Amniotic stem cell (primary cell): ENCODE measurements at regions not wholly inside any gene's neighbourhood (a gene's known extent, or its start where the extent isn't known, plus 50 kb on each side); places are given as distances from the start of the nearest gene placed in this dataset.

ENCODE experiments used
- DNase-seq: peaks from one replicate; lab custom pipeline; 2025; lab: John Stamatoyannopoulos, UW

DNA sequence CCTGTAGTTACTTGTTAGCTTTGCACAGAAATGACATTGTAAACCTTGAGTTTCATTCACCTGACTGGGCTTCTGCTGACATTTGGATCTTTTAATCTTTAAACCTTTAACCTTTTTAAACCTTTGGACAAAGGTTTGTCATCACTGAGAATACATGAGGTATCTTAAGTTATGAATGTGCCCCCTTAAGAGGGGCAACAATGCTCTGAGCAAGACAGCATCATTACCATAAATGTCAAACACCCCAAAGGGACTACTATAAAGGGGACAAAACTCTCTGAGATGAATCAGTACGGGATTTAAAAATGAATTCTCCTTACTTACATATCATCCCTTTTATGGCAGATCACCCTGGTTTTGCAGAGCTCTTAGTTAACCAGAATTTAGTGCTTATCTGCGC, 203.3 kb downstream of the COG6 start:
- DNase-seq: no peak

DNA sequence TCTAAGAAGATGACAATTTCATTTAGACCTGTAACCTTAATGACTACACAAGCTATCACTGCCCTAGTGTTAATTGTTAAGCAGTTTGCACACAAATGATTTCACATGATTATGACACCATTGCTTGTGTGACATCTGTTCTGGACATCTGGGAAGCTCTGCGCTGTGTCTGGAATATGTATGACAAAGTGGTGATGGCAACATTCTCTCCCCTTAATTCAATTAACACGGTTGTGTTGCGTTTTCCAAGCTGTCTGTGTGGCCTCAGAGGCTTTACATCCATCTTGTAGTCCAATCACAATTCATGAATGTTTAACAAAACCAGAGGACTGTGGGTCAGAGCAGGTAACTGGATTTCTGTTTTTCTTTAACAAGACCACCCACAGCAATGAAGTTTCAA, 204.4 kb downstream of the COG6 start:
- DNase-seq: no peak

DNA sequence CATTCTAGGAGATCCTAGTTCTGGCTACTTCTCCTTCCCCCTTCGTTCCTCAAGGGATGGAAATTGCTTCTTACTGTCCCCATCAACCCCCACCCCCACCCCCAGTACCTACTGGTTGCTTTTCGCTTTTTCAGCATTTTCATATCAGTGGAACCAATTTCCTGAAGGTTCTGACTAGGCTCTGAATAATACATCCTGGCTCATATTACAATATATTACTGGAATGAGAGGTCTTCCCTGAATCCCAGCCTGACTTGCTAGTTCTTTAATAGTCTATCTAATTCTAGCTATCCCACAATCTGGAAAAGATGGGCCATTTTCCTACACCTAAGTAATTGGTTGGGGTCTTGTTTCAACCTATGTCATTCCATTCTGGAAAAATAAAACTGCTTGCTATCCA, 207.4 kb downstream of the COG6 start:
- DNase-seq: no peak

DNA sequence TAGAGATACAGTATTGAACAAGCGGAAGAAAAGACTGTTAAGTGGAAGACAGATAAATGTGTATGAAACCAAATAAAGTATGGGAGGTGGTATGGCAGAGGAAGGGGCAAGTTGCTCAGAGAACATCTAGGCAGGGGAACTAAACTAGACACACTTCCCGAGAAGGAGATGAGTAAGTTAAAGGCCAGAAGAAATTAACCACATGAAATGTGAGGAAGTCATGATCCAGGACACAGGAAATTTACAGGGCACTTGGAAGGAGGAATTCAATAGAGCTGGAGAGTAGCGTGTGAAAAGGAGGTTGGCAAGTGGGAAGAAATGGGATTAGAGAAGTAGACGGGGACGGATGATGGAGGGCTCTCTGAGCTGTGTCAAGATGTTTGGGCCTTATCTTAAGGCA, 208.8 kb downstream of the COG6 start:
- DNase-seq: no peak

DNA sequence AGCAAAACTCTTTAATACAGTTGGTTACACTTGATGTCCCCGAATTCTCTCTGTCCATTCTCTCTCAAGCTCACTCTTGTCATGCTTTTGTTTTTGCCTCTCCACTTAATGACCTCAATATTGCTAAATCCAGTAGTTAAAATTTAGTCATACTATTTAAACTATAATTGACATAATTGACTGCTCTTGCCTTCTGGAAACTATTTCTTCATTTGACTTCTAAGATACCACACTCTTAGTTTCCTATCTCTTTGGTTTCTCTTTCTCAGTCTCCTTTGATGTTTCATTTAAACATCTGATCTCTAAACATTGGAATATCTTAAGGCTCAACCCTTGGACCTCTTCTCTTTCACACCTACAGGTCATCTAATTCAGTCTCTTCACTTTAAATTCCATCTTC, 211.3 kb downstream of the COG6 start:
- DNase-seq: no peak

DNA sequence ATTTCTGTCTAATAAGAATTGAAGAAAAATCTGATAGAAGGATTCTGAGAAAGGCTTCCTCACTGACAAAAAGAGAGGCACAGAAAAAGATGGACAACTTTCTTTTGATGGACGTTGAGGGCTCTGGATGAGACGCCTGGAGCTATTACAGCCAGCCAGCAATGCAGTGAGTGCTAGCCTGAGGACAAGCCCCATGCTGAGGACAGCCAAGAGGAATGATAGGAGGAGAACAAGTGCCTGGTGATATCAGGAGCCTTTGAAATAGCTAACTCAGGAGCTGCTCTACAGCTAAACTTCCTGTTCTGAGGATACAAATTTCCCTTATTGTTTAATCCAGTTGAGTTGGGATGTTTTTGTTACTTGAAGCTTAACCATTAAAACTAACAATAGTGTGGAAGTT, 212.3 kb downstream of the COG6 start:
- DNase-seq: no peak

DNA sequence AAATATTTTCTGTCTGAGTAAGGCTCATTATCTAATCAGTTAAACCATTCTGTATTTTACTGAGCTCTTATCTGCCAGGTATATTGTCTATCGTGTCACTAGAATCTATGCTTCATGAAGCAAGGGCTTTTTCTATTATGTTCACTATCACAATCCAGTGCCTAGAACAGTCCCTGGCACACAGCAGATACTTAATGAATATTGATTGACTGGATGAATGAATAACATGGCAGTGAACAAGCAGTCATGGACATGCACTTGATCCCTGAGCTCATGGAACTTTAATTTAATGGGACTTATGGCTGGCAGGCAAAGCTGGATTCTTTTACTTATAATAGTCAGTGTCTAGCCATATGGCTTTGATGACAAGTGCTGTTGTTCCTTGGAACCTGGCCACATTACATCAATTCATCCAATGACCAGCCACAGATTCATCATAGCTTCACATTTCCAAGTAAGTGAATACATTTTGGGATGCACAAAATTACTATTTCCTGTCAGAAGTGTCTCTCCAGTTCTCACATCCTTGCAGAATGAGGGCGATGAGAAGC, 214.8 kb downstream of the COG6 start:
- no peak for DNase-seq

DNA sequence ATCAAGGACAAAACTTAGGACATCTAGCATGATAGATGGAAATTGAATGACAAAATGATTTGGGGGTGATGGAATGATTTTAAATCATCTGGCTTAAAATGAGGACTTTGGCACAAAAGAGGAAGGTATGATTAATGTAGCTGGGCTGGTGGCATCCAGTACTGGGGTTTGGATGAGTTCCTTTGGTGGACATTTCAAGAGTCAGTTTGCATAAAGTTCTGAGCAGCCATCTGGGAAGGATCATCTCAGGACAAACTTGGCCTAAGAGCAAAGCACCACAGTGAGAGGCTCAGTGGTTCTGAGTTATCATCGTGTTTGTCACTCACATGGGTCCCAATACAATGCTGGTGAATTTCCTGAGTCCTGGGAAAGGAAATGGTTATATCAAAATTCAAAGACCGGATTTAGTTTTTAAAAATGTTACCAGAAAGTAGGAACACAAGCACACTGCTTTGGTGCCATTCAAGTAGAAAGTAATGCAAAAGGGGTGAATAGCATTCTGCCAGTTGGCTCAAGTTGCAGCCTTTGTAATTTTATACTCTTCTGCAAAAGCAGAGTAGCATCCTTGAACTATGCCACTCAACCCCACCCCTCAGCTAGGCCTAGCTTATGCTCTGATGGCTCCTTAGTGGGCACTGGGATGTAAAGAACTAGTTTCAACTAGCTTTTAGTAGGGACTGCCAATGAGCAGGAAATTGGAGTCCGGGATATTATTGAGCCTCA, 219.0 kb downstream of the COG6 start:
- DNase-seq: no peak

DNA sequence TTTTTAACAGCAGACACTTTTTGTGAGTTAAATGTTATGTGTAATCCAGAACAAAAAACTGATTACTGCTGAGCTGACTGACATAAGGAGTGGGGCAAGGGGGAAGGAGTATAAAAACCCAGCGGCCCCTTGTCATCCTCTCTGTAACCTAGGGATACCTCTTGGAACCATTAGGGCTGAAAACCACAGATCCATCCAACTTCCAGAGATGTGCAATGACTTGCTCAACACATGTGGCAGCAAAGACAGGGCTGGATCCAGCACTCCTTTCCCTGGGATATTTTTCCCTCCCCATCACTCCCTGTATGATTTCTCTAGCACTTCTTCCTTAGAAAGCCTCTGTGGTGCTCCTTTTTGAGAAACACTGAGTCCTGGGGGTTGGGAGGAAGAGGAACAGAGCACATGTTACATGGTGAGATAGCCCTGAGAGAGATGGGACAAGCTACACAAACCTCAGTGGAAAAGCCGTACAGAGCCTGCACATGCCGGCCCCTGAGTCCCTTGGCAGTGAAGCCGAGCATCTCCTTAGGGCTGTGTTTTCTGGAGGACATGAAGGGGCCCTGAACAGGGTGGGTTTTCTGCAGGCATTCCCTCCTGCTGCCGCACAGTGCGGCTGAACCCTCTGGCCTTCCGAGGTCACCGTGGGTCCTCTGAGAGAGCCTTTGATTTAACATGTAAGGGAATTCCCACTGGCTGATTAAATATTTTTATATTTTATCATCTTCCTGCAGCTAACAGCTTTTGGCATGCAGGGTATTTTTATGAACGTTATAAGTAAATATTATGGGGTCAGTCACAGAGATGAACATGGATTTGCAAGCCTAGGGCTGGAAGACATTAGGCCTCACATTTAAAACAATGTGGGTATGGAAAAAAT, 219.9 kb downstream of the COG6 start:
- no peak for DNase-seq

DNA sequence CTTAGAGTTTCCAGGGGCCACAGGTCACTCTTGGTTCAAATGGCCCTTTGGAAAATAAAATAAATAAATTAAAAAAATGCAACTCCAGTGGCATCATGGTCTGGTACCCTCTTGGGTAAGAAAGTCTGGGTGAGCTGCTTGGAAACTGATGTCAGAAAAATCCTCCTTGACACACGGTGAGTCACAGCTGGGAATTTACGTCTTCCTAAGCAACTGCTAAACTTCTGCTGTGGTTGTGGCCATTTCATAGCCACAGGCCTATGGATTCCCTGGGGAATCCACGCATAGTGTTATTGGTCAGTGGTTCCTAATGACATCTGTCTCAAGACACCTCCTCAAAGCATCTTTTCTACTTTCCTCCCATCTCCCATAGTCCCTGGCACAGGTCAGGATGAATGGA, 220.8 kb downstream of the COG6 start:
- peak; percentile 62 for DNase-seq

DNA sequence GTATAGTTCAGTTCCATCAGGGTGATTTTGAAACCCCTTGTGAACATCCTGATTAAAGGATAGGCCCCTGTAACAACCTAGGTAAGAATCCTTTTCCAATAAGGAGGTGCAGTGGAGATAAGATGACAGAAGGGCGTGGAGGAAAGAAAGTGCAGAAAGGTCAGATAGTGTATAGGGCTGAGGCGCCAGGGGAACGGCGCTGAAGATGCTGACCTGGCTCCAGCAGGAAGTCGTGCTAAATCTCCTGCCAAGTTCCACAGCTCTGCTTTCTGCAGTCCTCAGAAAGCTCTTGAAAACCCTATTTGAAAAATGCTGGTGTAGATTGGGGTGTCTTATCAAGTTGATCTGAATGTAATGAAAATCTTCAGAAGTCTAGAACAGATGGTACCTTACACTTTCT, 221.7 kb downstream of the COG6 start:
- DNase-seq: no peak

DNA sequence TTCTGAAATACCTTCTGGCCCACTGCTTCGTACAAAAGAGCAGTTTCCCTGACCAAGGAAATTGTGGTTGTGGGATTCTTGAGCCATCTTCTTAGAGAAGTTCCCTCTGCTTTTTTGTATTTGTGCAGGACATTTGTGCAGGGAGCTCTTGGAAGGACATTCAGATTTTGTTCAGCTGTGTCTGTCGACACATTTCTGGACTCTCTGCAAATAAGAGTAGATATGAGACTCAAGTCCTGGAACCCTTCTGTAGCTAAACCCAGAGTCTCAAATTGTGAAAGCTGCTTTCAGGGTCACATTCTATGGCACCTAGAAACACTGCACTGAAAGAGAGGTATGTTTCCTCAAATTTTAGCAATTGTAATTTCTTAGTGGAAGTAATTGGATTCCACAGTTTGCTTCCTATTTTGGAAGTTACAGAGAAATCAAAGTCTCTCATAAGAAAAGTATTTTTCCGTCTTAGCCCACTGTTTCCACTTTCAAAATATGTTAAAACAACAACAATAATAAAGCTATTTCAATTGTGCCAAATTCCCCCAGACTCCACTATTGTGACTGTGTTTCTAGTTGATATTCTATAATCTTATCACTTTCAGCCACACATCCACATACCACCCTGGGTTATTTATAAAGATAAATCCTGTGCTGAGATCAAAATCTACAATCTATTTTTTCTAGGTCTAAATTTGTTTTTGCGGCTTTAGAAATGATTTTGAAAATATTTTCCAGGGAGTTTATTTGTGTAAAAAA, 224.0 kb downstream of the COG6 start:
- no peak for DNase-seq

DNA sequence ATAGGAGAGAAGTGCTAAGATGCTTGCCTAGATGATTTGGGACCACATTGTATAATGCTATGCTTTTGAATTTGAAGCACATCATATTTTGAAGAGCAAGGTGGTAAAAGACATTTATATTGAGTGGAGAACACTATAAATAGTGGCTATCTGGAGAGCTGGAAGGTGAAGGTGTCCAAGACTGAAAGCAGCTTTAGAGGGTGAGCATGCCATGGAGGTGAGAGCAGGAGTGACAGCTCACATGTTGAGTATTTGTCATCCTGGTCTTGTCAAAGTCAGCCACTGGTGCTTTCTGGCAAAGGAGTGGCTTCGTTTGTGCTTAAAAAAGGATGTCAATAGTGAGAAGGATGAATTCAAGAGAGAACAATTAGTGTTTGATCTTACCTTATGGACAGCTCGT, 225.9 kb downstream of the COG6 start:
- no peak for DNase-seq

DNA sequence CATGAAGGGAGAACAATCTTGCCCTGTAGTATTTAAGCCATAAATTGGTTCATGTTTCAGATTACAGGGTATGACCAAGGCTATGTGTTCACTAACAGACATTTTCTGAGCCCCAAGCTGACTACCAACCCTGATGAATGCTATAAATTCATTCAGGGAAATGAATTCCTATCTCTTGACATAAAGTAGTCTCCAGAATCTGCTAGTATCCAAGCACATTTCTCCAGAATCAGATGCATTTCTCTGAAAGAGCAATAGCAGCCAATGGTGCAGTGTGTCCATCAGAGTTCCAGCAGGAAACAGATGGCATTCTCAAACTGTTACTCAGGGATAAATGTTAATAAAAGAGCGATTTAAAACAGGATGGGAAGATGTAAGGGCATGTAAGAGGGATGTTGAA, 226.4 kb downstream of the COG6 start:
- no peak for DNase-seq

DNA sequence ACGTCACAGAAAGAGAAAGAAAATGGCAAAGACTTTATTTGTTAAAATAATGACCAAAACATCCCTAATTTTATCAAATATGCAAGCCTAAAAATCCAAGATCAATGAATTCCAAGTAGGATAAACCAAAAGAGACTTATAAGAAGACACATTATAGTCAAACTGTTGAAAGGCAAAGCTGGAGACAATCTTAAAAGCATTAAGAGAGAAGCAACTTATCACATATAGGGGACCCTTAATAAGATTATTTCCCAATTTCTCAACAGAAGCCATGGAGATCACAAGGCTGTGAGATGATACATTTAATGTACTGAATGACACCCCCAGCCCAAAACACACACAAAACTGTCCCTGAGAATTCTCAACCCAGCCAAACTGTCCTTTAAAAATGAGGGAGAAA, 228.7 kb downstream of the COG6 start:
- DNase-seq: no peak

DNA sequence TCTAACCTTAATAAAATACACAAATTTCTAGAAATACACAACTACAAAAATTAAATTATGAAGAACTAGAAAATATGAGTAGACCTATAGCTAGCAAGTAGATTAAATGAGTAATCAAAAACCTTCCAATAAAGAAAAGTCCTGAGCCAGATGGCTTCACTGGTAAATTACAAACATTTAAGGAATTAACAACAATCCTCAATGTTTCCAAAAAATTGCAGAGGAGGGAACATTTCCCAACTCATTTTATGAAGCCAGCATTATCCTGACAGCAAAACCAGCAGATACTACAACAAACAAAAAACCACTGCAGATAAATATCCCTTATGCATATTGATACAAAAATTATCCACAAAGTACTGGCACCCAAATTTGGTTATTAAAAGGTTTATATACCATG, 230.9 kb downstream of the COG6 start:
- DNase-seq: no peak

DNA sequence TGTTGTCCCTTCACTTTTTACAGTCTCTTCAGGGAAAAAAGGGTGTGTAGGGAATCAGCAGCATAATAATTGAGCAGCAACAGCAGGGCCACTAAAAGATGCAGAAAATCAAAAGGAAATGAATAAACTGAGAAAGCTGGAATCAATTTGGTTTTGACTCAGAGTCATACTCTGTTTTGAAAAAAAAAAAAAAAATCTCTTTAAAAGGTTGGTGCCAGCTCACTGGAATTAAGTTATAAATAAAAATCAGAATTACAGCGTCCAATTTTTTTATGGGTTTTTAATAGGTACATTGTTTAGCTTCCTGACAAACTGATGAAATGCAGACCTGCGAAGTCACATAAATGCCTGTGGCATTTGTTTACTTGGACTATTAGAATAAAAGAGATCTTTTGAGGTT, 231.9 kb downstream of the COG6 start:
- no peak for DNase-seq

DNA sequence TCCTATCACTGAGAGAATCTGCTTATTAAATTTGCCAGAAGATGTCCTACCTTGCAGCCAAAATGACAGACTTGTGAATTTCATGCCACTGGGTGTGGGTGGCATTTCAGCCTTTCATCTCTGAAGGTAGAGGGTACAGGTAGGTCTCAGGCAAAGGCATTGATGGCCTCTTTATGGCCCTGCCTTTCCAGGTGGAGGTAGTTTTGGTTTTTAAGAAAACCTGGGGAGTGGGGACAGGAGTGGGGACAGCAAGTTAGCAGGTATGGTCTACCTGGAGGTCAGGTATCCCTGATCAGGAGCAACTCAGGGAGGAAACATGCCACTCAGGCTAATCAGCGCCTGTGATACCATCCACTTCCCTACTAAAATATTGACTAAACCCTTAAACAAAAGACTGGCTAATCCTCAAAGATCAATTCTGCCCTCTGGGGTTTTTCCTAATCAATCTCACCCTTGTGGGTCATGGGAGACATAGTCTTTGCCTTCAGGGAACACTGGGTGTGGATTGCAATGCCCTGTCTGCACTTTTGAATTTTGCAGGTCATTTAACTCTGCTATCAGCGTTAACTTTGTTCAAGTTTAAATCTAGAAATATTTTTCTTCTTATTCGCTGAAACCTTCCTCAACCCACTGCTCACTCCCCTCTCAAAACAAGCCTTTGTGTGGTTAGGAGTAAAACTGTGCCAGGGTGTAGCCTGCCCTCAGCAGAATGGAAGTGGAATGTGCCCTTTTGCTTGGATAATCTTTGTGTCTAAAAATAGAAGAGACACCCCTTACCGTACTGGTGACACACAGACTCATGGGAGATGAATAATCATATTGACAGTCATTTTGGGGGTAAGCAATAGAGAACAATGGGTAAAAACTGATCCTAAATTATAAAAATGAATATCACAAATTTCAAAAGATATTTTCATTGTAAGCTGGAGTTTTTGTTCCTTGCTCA, 233.7 kb downstream of the COG6 start:
- DNase-seq: no peak

DNA sequence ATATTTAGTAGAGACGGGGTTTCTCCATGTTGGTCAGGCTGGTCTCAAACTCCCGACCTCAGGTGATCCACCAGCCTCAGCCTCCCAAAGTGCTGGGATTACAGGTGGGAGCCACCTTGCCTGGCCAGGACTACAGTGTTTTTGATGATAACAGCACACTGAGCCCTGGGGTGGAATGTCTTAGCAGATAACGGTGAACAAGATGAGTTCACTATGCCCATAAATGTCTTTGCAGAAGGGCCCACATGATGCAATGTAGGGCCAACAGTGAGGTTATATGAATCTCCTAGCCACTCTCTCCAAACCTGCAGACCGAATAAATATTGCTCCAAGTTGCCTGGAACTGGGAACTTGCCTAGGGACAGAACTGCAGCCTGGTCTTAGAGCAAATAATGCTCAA, 235.1 kb downstream of the COG6 start:
- no peak for DNase-seq

DNA sequence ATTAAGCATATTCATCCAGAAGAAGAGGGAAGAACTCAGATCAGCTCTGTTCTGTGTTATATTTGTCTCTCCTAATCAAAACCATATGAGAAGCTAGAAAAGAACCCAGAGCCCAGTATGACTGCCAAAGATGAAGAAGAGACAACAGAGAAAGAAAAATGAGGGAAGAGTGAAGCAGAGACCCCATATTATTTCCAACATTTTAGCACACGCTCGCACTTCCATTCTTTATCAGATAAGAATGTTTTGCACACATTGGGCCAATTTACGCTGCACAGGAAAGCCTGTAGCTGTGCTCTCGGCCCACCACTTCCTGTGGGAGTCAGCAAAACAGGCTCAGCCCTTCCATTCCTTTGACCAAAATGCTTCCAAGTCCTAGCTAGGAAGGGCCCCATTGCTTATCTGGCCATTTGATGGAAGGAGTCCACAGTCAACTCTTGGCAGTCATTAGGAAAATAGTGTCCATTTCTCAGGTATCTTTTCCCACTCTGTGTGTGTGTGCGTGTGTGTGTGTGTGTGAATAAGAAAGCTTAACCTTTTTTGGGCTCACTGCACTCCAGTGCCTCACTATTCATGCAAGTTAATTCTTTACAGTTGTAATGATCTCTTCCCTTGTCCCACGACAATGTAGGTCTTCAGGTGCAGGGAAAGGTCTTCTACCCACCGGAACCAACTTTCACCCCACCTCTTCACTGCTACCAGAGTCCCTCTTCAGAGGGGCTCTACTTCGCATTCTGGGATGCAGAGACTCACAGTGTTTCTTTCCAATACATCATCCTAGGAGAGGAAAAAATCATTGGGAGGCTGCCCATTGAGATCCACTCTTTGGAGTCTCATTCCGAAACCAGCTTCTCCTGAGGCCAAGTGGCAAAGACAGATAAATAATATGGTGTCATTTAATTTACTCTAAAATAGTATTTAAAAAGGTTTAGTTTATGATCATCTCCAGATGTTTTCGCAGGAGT, 237.5 kb downstream of the COG6 start:
- no peak for DNase-seq
